Endothelial cell of umbilical vein (primary cell): ENCODE measurements at regions not wholly inside any gene's neighbourhood (a gene's known extent, or its start where the extent isn't known, plus 50 kb on each side); places are given as distances from the start of the nearest gene placed in this dataset.

Experiments used
- BruUV-seq: library from RNA; stranded (reverse); fragments of 400-500 nt; replicated peaks from 2 replicates; lab custom pipeline; 2021; lab: Mats Ljungman, UMichigan
- CTCF ChIA-PET: fragments of 300-600, 350-600 bp; sonication (Branson Sonifier 250); formaldehyde crosslinking; loops from one replicate; lab custom pipeline; 2021; ENCODE audit warnings: antibody characterized with exemption, inconsistent platforms; lab: Charles Lee
- POLR2A ChIA-PET: fragments of 300-600, 350-600 bp; sonication (Branson Sonifier 250); formaldehyde crosslinking; loops from one replicate; lab custom pipeline; 2021; ENCODE audit warnings: antibody characterized with exemption, inconsistent platforms; lab: Charles Lee
- DNase-seq: peaks from one replicate; pipeline ENCODE4 v3.0.0-alpha.2; 2011; ENCODE audit warnings: low read depth, low spot score
- FAIRE-seq: peaks from 2 replicates; lab custom pipeline; 2011; peaks lifted over from hg19 to GRCh38; lab: Jason Lieb, UNC
- H2AFZ ChIP-seq: 2 replicates; pipeline ENCODE4 v1.6.0; 2012; ENCODE audit warnings: low read depth, low read length, control low read depth, inconsistent platforms
- H3K27ac ChIP-seq: 2 replicates; pipeline ENCODE4 v1.5.1; 2011; ENCODE audit warnings: low read depth, mild to moderate bottlenecking, control low read depth, low read length, moderate library complexity; ENCODE audit not compliant: insufficient read depth
- H3K27me3 ChIP-seq, 2 experiments: 2 replicates each; pipeline versions ENCODE4 v1.6.0 to v1.6.1; 2011; ENCODE audit warnings: low read length in 2 of 2, mixed read lengths in 1 of 2; ENCODE audit not compliant: control insufficient read depth in 2 of 2, insufficient read depth in 2 of 2
- H3K36me3 ChIP-seq, 2 experiments: 2 replicates in 1 of 2; 3 replicates in 1 of 2; pipeline ENCODE4 v1.5.1; 2011; ENCODE audit warnings: low read length in 2 of 2, mild to moderate bottlenecking in 1 of 2, moderate library complexity in 1 of 2; ENCODE audit not compliant: control insufficient read depth in 2 of 2, insufficient read depth in 2 of 2; ENCODE audit errors: extremely low read depth in 1 of 2
- H3K4me1 ChIP-seq: 3 replicates; pipeline ENCODE4 v1.5.1; 2011; ENCODE audit warnings: mild to moderate bottlenecking, low read length; ENCODE audit not compliant: control insufficient read depth, insufficient read depth; ENCODE audit errors: extremely low read depth
- H3K4me2 ChIP-seq: 2 replicates; pipeline ENCODE4 v1.6.1; 2011; ENCODE audit warnings: low read length, control low read depth, mixed read lengths; ENCODE audit not compliant: insufficient read depth
- H3K4me3 ChIP-seq, 3 experiments: fragments of 200-600 bp in 1 of 3; sonication (generic), shearing (Covaris generic) in 1 of 3; replicated peaks in 1 of 3; 2 replicates each; pipeline ENCODE4 v1.5.1; 2011 to 2016; ENCODE audit warnings: control low read depth in 3 of 3, low read length in 3 of 3, mild to moderate bottlenecking in 2 of 3, inconsistent platforms in 1 of 3, low read depth in 1 of 3, moderate library complexity in 1 of 3; ENCODE audit not compliant: insufficient read depth in 1 of 3
- H3K79me2 ChIP-seq: 2 replicates; pipeline ENCODE4 v1.6.0; 2012; ENCODE audit warnings: low read length, inconsistent platforms; ENCODE audit not compliant: control insufficient read depth, insufficient read depth
- H3K9ac ChIP-seq: replicated peaks from 2 replicates; pipeline ENCODE3; 2011; ENCODE audit warnings: low read length, control low read depth; ENCODE audit not compliant: insufficient read depth; ENCODE audit errors: extremely low read depth
- H3K9me1 ChIP-seq: replicated peaks from 3 replicates; pipeline ENCODE4 v1.6.0; 2011; ENCODE audit warnings: mild to moderate bottlenecking, low read length; ENCODE audit not compliant: control insufficient read depth, insufficient read depth; ENCODE audit errors: extremely low read depth
- H3K9me3 ChIP-seq: replicated peaks from 2 replicates; pipeline ENCODE4 v1.5.1; 2012; ENCODE audit warnings: low read length, inconsistent platforms; ENCODE audit not compliant: control insufficient read depth, insufficient read depth
- H4K20me1 ChIP-seq: replicated peaks from 2 replicates; pipeline ENCODE3; 2011; ENCODE audit warnings: mild to moderate bottlenecking, low read length; ENCODE audit not compliant: control insufficient read depth, insufficient read depth; ENCODE audit errors: extremely low read depth
- CTCF ChIP-seq, 2 donors: IDR thresholded peaks; 1 replicate in 1 of 2; 2 replicates in 1 of 2; pipeline ENCODE4 v1.5.1; 2011; ENCODE audit warnings: low read length in 2 of 2, mild to moderate bottlenecking in 2 of 2, moderate library complexity in 2 of 2, control low read depth in 1 of 2, inconsistent platforms in 1 of 2, low read depth in 1 of 2; ENCODE audit not compliant: insufficient read depth in 1 of 2; ENCODE audit errors: extremely low read depth in 1 of 2
- EZH2 ChIP-seq: IDR thresholded peaks from 2 replicates; pipeline ENCODE4 v1.6.1; 2012; ENCODE audit warnings: borderline replicate concordance, low read depth, mild to moderate bottlenecking, moderate library complexity, low read length, inconsistent platforms; ENCODE audit not compliant: severe bottlenecking
- FOS ChIP-seq: IDR thresholded peaks from 2 replicates; pipeline ENCODE4 v1.6.1; 2011; ENCODE audit warnings: mild to moderate bottlenecking, low read length, moderate library complexity, borderline replicate concordance; ENCODE audit not compliant: insufficient read depth
- POLR2A ChIP-seq: IDR thresholded peaks from 2 replicates; pipeline ENCODE4 v1.6.1; 2012; ENCODE audit warnings: low read depth, mild to moderate bottlenecking, control low read depth, low read length
- POLR2AphosphoS5 ChIP-seq: IDR thresholded peaks from 2 replicates; pipeline ENCODE4 v1.6.1; 2012; ENCODE audit warnings: low read depth, mild to moderate bottlenecking, control low read depth, low read length, moderate library complexity; ENCODE audit not compliant: insufficient read depth
- dilution Hi-C: fragments of 300-500 bp; cut with MboI; formaldehyde crosslinking; loops from one replicate; pipeline ENCODE4 v1.15.0; 2019; ENCODE audit warnings: low sequenced_read_pairs; ENCODE audit not compliant: extremely low pct_ligation_motif_present
- intact Hi-C: fragments of 100-400 bp; cut with micrococcal nuclease; formaldehyde crosslinking; loops from one replicate; pipeline ENCODE4 v1.10.0; 2022

GRCh38 chr18:29494371-29494770 lies 1317.4 kb upstream of the CDH2 start:
- CTCF ChIA-PET = interaction anchor here (0.8 to 0.9 kb wide), 2 partner anchors 10 to 16 kb away, joined by 3 read pairs; no protein-coding TSS in a partner anchor
- no peaks in the 10 kb centered on the region for H3K4me1 ChIP-seq
- H3K9me3 ChIP-seq = no peaks in the 10 kb centered on the region
- no peaks in the 10 kb centered on the region for H3K9me1 ChIP-seq
- DNase-seq (no peak), FAIRE-seq (no peak)
- H3K4me2 ChIP-seq = no peak overlapping the region
- H3K27me3 ChIP-seq = no peaks in the 10 kb centered on the region
- intact Hi-C loops (no loop called here), dilution Hi-C loops (no loop called here)
- TF ChIP-seq EZH2 (no peak), POLR2AphosphoS5 (no peak)
- POLR2A ChIA-PET = no interaction called here
- H3K9ac ChIP-seq = no peak overlapping the region
- no peak overlapping the region for H2AFZ ChIP-seq
- H4K20me1 ChIP-seq = no peaks in the 10 kb centered on the region
- H3K79me2 ChIP-seq = no peaks in the 10 kb centered on the region
- no peaks in the 10 kb centered on the region for H3K36me3 ChIP-seq
- H3K4me3 ChIP-seq = no peak overlapping the region
- no TSS peak for BruUV-seq
- H3K27ac ChIP-seq = no peak overlapping the region

GRCh38 chr18:29491907-29492306 lies 1315.0 kb upstream of the CDH2 start:
- FAIRE-seq (no peak), DNase-seq (no peak)
- intact Hi-C loops = no loop called here
- no peak overlapping the region for H3K4me2 ChIP-seq
- no TSS peak for BruUV-seq
- no peaks in the 10 kb centered on the region for H3K9me1 ChIP-seq
- no peak overlapping the region for H3K9ac ChIP-seq
- TF ChIP-seq POLR2A (no peak), CTCF (IDR thresholded peaks at IDR 0.05; ENCODE audit: extremely low read depth in 1 of 2, insufficient read depth in 1 of 2, low read depth in 1 of 2, low read length in 2 of 2) (no peak), FOS (no peak)
- H3K9me3 ChIP-seq = no peaks in the 10 kb centered on the region
- no peaks in the 10 kb centered on the region for H3K79me2 ChIP-seq
- no peaks in the 10 kb centered on the region for H3K36me3 ChIP-seq
- H3K4me3 ChIP-seq = no peak overlapping the region
- ChIA-PET POLR2A (no interaction called here), CTCF (no interaction called here)
- no peaks in the 10 kb centered on the region for H3K4me1 ChIP-seq
- no peaks in the 10 kb centered on the region for H3K27me3 ChIP-seq
- H3K27ac ChIP-seq = no peak overlapping the region
- no peaks in the 10 kb centered on the region for H4K20me1 ChIP-seq
- H2AFZ ChIP-seq = no peak overlapping the region
- dilution Hi-C loops = no loop called here
